Ascending aorta (tissue), 2 donors: ENCODE measurements at regions not wholly inside any gene's neighbourhood (a gene's known extent, or its start where the extent isn't known, plus 50 kb on each side); places are given as distances from the start of the nearest gene placed in this dataset.

Experiments
- DNase-seq, 2 donors: peaks; one replicate each; pipeline ENCODE4 v3.0.0-alpha.2; 2019; ENCODE audit warnings: low spot score in 2 of 2
- H3K27ac ChIP-seq, 2 donors: fragments of 200-600 bp; sonication (generic); one replicate each; pipeline ENCODE4 v1.5.1; 2016 to 2017; ENCODE audit warnings: mild to moderate bottlenecking in 1 of 2
- H3K27me3 ChIP-seq: fragments of 200-600 bp; sonication (generic); one replicate; pipeline ENCODE4 v1.5.1; 2017
- H3K36me3 ChIP-seq, 2 donors: fragments of 200-600 bp; sonication (generic); one replicate each; pipeline ENCODE4 v1.5.1; 2016
- H3K4me1 ChIP-seq, 2 donors: fragments of 200-600 bp; sonication (generic); one replicate each; pipeline ENCODE4 v1.5.1; 2016 to 2017; ENCODE audit warnings: mild to moderate bottlenecking in 1 of 2
- H3K4me3 ChIP-seq, 2 donors: fragments of 200-600 bp; sonication (generic); one replicate each; pipeline ENCODE4 v1.5.1; 2016 to 2017; ENCODE audit warnings: mild to moderate bottlenecking in 1 of 2
- H3K9me3 ChIP-seq, 2 donors: fragments of 200-600 bp; sonication (generic); one replicate each; pipeline ENCODE4 v1.5.1; 2016
- intact Hi-C: fragments of 100-400 bp; cut with DNase I; formaldehyde crosslinking; loops from one replicate; pipeline ENCODE4 v1.15.1; 2023
- TF ChIP-seq, protein P1 (sequence below), 3 experiments: fragments of 200-600 bp in 2 of 3; fragments of 450-650 bp in 1 of 3; sonication (generic) in 2 of 3; IDR thresholded peaks; one replicate each; pipeline ENCODE4 v1.5.1; 2016 to 2019; ENCODE audit warnings: antibody characterized with exemption in 3 of 3, mild to moderate bottlenecking in 1 of 3, moderate library complexity in 1 of 3

- H3K36me3 ChIP-seq = no peaks in the 10 kb centered on the region
- no peak for DNase-seq
Measured at GRCh38 chr10:128808921-128809440, 658.1 kb upstream of the MGMT start.

GRCh38 chr10:128811511-128811910 lies 655.5 kb upstream of the MGMT start:
- H3K4me3 ChIP-seq = no peak overlapping the region
- H3K4me1 ChIP-seq = no peaks in the 10 kb centered on the region
- no peak for DNase-seq
- H3K9me3 ChIP-seq = no peaks in the 10 kb centered on the region
- no peak overlapping the region for H3K27ac ChIP-seq
- TF ChIP-seq, protein P1, sequence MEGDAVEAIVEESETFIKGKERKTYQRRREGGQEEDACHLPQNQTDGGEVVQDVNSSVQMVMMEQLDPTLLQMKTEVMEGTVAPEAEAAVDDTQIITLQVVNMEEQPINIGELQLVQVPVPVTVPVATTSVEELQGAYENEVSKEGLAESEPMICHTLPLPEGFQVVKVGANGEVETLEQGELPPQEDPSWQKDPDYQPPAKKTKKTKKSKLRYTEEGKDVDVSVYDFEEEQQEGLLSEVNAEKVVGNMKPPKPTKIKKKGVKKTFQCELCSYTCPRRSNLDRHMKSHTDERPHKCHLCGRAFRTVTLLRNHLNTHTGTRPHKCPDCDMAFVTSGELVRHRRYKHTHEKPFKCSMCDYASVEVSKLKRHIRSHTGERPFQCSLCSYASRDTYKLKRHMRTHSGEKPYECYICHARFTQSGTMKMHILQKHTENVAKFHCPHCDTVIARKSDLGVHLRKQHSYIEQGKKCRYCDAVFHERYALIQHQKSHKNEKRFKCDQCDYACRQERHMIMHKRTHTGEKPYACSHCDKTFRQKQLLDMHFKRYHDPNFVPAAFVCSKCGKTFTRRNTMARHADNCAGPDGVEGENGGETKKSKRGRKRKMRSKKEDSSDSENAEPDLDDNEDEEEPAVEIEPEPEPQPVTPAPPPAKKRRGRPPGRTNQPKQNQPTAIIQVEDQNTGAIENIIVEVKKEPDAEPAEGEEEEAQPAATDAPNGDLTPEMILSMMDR (IDR thresholded peaks at IDR 0.05) = no peak
- intact Hi-C loops = no loop called here
- no peaks in the 10 kb centered on the region for H3K36me3 ChIP-seq
- H3K27me3 ChIP-seq = no peaks in the 10 kb centered on the region

More at GRCh38 chr10:128808921-128809440, 658.1 kb upstream of the MGMT start:
- Histone ChIP-seq H3K9me3 (no peaks in the 10 kb centered on the region), H3K27ac (no peak overlapping the region), H3K27me3 (no peaks in the 10 kb centered on the region), H3K4me1 (no peaks in the 10 kb centered on the region), H3K4me3 (no peak overlapping the region)
- intact Hi-C loops = no loop called here
- TF ChIP-seq, protein P1 (IDR thresholded peaks at IDR 0.05) = no peak

GRCh38 chr10:128812000-128812399 lies 655.0 kb upstream of the MGMT start:
- TF ChIP-seq, protein P1 (IDR thresholded peaks at IDR 0.05) = no peak
- no peak overlapping the region for H3K4me3 ChIP-seq
- H3K27me3 ChIP-seq = no peaks in the 10 kb centered on the region
- H3K36me3 ChIP-seq = no peaks in the 10 kb centered on the region
- H3K27ac ChIP-seq = no peak overlapping the region
- H3K4me1 ChIP-seq = no peaks in the 10 kb centered on the region
- DNase-seq = no peak
- H3K9me3 ChIP-seq = no peaks in the 10 kb centered on the region
- intact Hi-C loops = no loop called here

DNA sequence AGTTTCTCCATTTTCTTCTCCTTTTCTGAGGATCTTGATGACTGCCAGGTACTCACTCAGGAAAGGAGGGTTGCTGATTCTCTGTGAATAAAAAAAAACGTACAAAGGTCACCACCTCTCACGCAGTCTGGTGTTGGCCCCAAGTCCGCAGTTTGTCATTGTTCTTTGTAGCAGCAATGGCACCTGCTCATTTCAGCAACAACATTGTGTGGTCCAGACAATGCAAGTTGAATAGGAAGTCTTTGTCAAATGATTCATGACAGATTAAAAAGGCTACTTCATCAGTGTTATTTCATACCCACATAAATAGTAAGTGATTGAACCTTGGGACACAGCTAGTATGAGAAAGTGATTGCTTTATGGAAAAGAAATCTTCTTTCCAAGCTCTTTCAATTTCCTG lies 653.5 kb upstream of the MGMT start:
- H3K4me1 ChIP-seq = no peaks in the 10 kb centered on the region

DNA sequence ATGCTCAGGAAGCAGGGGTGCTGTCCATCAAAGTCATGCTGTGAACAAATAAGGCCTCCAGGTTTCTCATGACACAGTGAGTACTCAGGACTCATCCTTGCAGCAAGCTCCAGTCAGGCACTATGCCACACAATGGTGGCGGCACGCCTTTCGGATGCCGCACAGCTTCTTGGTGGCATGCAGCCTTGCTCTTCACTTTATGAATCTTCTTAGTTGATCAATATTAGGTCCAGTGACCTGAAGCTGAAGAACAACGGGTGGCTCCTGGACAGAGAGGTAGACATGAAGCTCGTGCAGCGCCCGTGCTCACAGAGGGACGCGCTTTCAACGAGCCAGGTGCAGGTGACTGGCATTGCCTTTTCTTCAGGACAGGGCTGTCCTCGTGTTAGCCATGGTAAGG lies 653.0 kb upstream of the MGMT start:
- TF ChIP-seq, protein P1 (IDR thresholded peaks at IDR 0.05) = no peak
- no peak for DNase-seq
- Histone ChIP-seq H3K4me1 (no peaks in the 10 kb centered on the region), H3K27me3 (no peaks in the 10 kb centered on the region), H3K4me3 (no peak overlapping the region), H3K27ac (no peak overlapping the region), H3K36me3 (no peaks in the 10 kb centered on the region), H3K9me3 (no peaks in the 10 kb centered on the region)
- intact Hi-C loops = no loop called here

More for the DNA sequence above, 653.5 kb upstream of the MGMT start:
- intact Hi-C loops = no loop called here
- TF ChIP-seq, protein P1 (IDR thresholded peaks at IDR 0.05) = no peak
- DNase-seq = no peak
- no peaks in the 10 kb centered on the region for H3K27me3 ChIP-seq
- H3K36me3 ChIP-seq = no peaks in the 10 kb centered on the region
- H3K9me3 ChIP-seq = no peaks in the 10 kb centered on the region
- H3K27ac ChIP-seq = no peak overlapping the region
- H3K4me3 ChIP-seq = no peak overlapping the region

DNA sequence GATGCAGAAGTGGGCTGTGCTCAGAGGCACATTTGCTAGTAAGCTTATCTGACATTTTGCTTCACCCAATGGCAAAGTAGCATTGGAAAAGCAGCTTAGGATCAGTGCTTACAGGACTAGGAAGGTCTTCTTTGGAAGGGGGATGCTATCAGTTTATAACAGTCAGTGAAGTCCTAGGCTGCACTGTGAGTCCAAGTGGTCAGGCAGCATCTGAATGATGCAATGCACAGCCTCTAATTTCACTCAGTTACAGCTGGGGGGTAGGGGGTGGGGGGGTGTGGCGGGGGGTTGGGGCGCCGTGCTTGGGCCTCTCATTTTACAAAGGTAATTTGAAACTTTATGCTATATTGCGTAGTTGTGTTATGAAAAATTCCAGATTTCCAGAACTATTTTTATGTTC lies 652.3 kb upstream of the MGMT start:
- intact Hi-C loops = no loop called here
- no peak overlapping the region for H3K4me3 ChIP-seq
- no peaks in the 10 kb centered on the region for H3K27me3 ChIP-seq
- DNase-seq = no peak
- H3K27ac ChIP-seq = no peak overlapping the region
- H3K4me1 ChIP-seq = no peaks in the 10 kb centered on the region
- no peaks in the 10 kb centered on the region for H3K36me3 ChIP-seq
- no peaks in the 10 kb centered on the region for H3K9me3 ChIP-seq
- TF ChIP-seq, protein P1 (IDR thresholded peaks at IDR 0.05) = no peak
